GM12891 (cell line): ENCODE measurements at regions not wholly inside any gene's neighbourhood (a gene's known extent, or its start where the extent isn't known, plus 50 kb on each side); places are given as distances from the start of the nearest gene placed in this dataset.

Experiments used
- PAX5 ChIP-seq: IDR thresholded peaks from 2 replicates; pipeline ENCODE4 v1.6.1; 2011; ENCODE audit warnings: low read length, moderate library complexity, mild to moderate bottlenecking; ENCODE audit not compliant: insufficient read depth, severe bottlenecking
- POLR2A ChIP-seq: IDR thresholded peaks from 2 replicates; pipeline ENCODE4 v1.6.1; 2011; ENCODE audit warnings: low read depth, low read length, control low read depth
- POLR2AphosphoS5 ChIP-seq: IDR thresholded peaks from 2 replicates; pipeline ENCODE4 v1.6.1; 2011; ENCODE audit warnings: low read depth, low read length, control low read depth
- POU2F2 ChIP-seq: IDR thresholded peaks from 2 replicates; pipeline ENCODE4 v1.6.1; 2011; ENCODE audit warnings: low read depth, mild to moderate bottlenecking, control low read depth, low read length, moderate library complexity
- SPI1 ChIP-seq: IDR thresholded peaks from 2 replicates; pipeline ENCODE4 v1.6.1; 2011; ENCODE audit warnings: low read depth, low read length, control low read depth
- TAF1 ChIP-seq: IDR thresholded peaks from 2 replicates; pipeline ENCODE4 v1.6.1; 2011; ENCODE audit warnings: low read depth, low read length, control low read depth

GRCh38 chr3:153634683-153635082 lies 472.7 kb downstream of the RAP2B start:
- TF ChIP-seq POLR2AphosphoS5 = no peak
- no peak for TF ChIP-seq POLR2A
- no peak for TF ChIP-seq TAF1
- TF ChIP-seq POU2F2 = no peak
- TF ChIP-seq PAX5 = no peak
- TF ChIP-seq SPI1 = no peak
